ENCODE measurements at regions not wholly inside any gene's neighbourhood (a gene's known extent, or its start where the extent isn't known, plus 50 kb on each side); places are given as distances from the start of the nearest gene placed in this dataset.
A peak's percentile ranks its signal among the peaks of the same experiment; 100 is the strongest.

DNA sequence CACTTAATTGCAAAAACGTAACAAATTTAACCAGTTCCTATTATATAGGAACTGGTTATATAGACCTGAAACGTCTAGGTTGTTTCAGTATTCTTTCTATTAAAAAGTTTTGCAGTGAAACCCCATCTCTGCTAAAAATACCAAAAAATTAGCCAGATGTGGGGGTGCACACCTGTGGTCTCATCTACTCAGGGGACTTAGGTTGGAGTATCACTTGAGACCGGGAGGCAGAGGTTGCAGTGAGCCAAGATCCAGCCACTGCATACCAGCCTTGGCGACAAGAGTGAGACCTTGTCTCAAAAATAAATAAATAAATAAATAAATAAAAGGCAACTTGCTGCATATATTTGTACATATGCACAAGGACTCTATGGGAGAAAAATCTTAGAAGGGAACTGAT, 387.0 kb downstream of the TUSC7 start:
- H3K9ac ChIP-seq (ENCODE audit: low read length): no peak overlapping the region
- no peaks in the 10 kb centered on the region for H3K27me3 ChIP-seq (ENCODE audit: control insufficient read depth, insufficient read depth, low read length)
- no peak overlapping the region for H3K27ac ChIP-seq (ENCODE audit: low read length)
- H3K9me3 ChIP-seq (ENCODE audit: control insufficient read depth, low read depth, low read length): no peaks in the 10 kb centered on the region
- no peaks in the 10 kb centered on the region for H3K36me3 ChIP-seq (ENCODE audit: control insufficient read depth, low read depth, low read length)
- H3K4me3 ChIP-seq (ENCODE audit: low read length): no peak overlapping the region
- H3K4me1 ChIP-seq (ENCODE audit: control insufficient read depth, low read depth, low read length): peaks cover under 1% of the 10 kb centered on the region

- no peaks in the 10 kb centered on the region for H3K4me1 ChIP-seq (ENCODE audit: control insufficient read depth, low read depth, low read length)
- no peaks in the 10 kb centered on the region for H3K27me3 ChIP-seq (ENCODE audit: control insufficient read depth, insufficient read depth, low read length)
- no peaks in the 10 kb centered on the region for H3K9me3 ChIP-seq (ENCODE audit: control insufficient read depth, low read depth, low read length)
- H3K4me3 ChIP-seq (ENCODE audit: low read length): no peak overlapping the region
- no peaks in the 10 kb centered on the region for H3K36me3 ChIP-seq (ENCODE audit: control insufficient read depth, low read depth, low read length)
- H3K9ac ChIP-seq (ENCODE audit: low read length): no peak overlapping the region
- no peak overlapping the region for H3K27ac ChIP-seq (ENCODE audit: low read length)
These were observed 387.8 kb downstream of the TUSC7 start for GRCh38 chr3:117097351-117097750.

DNA sequence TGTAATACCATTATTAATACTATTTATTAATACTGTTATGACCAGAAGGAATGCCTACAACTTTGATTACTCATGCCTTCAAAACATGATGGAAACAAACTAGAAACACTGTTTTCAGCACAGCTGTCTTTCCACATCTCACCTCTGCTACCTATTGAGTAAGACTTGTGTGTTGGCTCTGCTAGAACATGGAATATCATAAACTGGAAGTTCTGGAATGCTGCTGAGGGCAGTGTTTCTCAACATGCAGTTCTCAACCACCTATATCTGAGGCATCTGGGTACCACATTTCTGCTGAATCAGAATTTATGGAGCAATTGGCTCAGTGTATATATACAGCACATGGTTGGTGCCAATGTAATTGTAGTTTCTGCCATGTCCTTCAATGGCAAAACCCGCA, 392.1 kb downstream of the TUSC7 start:
- no peak overlapping the region for H3K9ac ChIP-seq (ENCODE audit: low read length)
- no peak overlapping the region for H3K4me3 ChIP-seq (ENCODE audit: low read length)

GRCh38 chr3:117102426-117102825, 392.8 kb downstream of the TUSC7 start:
- Histone ChIP-seq H3K36me3 (ENCODE audit: control insufficient read depth, low read depth, low read length) (no peaks in the 10 kb centered on the region), H3K9ac (ENCODE audit: low read length) (no peak overlapping the region), H3K27ac (ENCODE audit: low read length) (no peak overlapping the region), H3K4me1 (ENCODE audit: control insufficient read depth, low read depth, low read length) (peaks cover 9% of the 10 kb centered on the region), H3K4me3 (ENCODE audit: low read length) (no peak overlapping the region), H3K9me3 (ENCODE audit: control insufficient read depth, low read depth, low read length) (no peaks in the 10 kb centered on the region), H3K27me3 (ENCODE audit: control insufficient read depth, insufficient read depth, low read length) (no peaks in the 10 kb centered on the region)

More for the DNA sequence above, 392.1 kb downstream of the TUSC7 start:
- Histone ChIP-seq H3K4me1 (ENCODE audit: control insufficient read depth, low read depth, low read length) (peaks cover 9% of the 10 kb centered on the region), H3K36me3 (ENCODE audit: control insufficient read depth, low read depth, low read length) (no peaks in the 10 kb centered on the region), H3K27ac (ENCODE audit: low read length) (no peak overlapping the region), H3K9me3 (ENCODE audit: control insufficient read depth, low read depth, low read length) (no peaks in the 10 kb centered on the region), H3K27me3 (ENCODE audit: control insufficient read depth, insufficient read depth, low read length) (no peaks in the 10 kb centered on the region)

- H3K27me3 ChIP-seq (ENCODE audit: control insufficient read depth, insufficient read depth, low read length): no peaks in the 10 kb centered on the region
- no peak overlapping the region for H3K4me3 ChIP-seq (ENCODE audit: low read length)
- H3K27ac ChIP-seq (ENCODE audit: low read length): no peak overlapping the region
- H3K36me3 ChIP-seq (ENCODE audit: control insufficient read depth, low read depth, low read length): no peaks in the 10 kb centered on the region
- H3K9ac ChIP-seq (ENCODE audit: low read length): no peak overlapping the region
- no peaks in the 10 kb centered on the region for H3K9me3 ChIP-seq (ENCODE audit: control insufficient read depth, low read depth, low read length)
- peaks cover 9% of the 10 kb centered on the region for H3K4me1 ChIP-seq (ENCODE audit: control insufficient read depth, low read depth, low read length)
These were observed 394.1 kb downstream of the TUSC7 start for GRCh38 chr3:117103675-117104074.

- Histone ChIP-seq H3K36me3 (ENCODE audit: control insufficient read depth, low read depth, low read length) (no peaks in the 10 kb centered on the region), H3K27ac (ENCODE audit: low read length) (no peak overlapping the region), H3K4me1 (ENCODE audit: control insufficient read depth, low read depth, low read length) (peaks cover 9% of the 10 kb centered on the region)
These were observed 394.8 kb downstream of the TUSC7 start for GRCh38 chr3:117104381-117104780.

GRCh38 chr3:117104792-117105191, 395.2 kb downstream of the TUSC7 start:
- Histone ChIP-seq H3K4me1 (ENCODE audit: control insufficient read depth, low read depth, low read length) (peaks cover 9% of the 10 kb centered on the region), H3K36me3 (ENCODE audit: control insufficient read depth, low read depth, low read length) (no peaks in the 10 kb centered on the region), H3K27ac (ENCODE audit: low read length) (no peak overlapping the region), H3K9ac (ENCODE audit: low read length) (no peak overlapping the region), H3K4me3 (ENCODE audit: low read length) (no peak overlapping the region), H3K27me3 (ENCODE audit: control insufficient read depth, insufficient read depth, low read length) (no peaks in the 10 kb centered on the region), H3K9me3 (ENCODE audit: control insufficient read depth, low read depth, low read length) (no peaks in the 10 kb centered on the region)

More at GRCh38 chr3:117104381-117104780, 394.8 kb downstream of the TUSC7 start:
- no peak overlapping the region for H3K9ac ChIP-seq (ENCODE audit: low read length)
- H3K9me3 ChIP-seq (ENCODE audit: control insufficient read depth, low read depth, low read length): no peaks in the 10 kb centered on the region
- H3K27me3 ChIP-seq (ENCODE audit: control insufficient read depth, insufficient read depth, low read length): no peaks in the 10 kb centered on the region
- H3K4me3 ChIP-seq (ENCODE audit: low read length): no peak overlapping the region

GRCh38 chr3:117105686-117106085, 396.1 kb downstream of the TUSC7 start:
- Histone ChIP-seq H3K4me1 (ENCODE audit: control insufficient read depth, low read depth, low read length) (peaks cover 9% of the 10 kb centered on the region), H3K27ac (ENCODE audit: low read length) (no peak overlapping the region), H3K9me3 (ENCODE audit: control insufficient read depth, low read depth, low read length) (no peaks in the 10 kb centered on the region), H3K9ac (ENCODE audit: low read length) (no peak overlapping the region), H3K36me3 (ENCODE audit: control insufficient read depth, low read depth, low read length) (no peaks in the 10 kb centered on the region), H3K4me3 (ENCODE audit: low read length) (no peak overlapping the region), H3K27me3 (ENCODE audit: control insufficient read depth, insufficient read depth, low read length) (no peaks in the 10 kb centered on the region)

- H3K27ac ChIP-seq (ENCODE audit: low read length): no peak overlapping the region
- H3K4me3 ChIP-seq (ENCODE audit: low read length): no peak overlapping the region
- no peaks in the 10 kb centered on the region for H3K9me3 ChIP-seq (ENCODE audit: control insufficient read depth, low read depth, low read length)
- H3K27me3 ChIP-seq (ENCODE audit: control insufficient read depth, insufficient read depth, low read length): no peaks in the 10 kb centered on the region
- H3K9ac ChIP-seq (ENCODE audit: low read length): no peak overlapping the region
- peaks cover 9% of the 10 kb centered on the region for H3K4me1 ChIP-seq (ENCODE audit: control insufficient read depth, low read depth, low read length)
- no peaks in the 10 kb centered on the region for H3K36me3 ChIP-seq (ENCODE audit: control insufficient read depth, low read depth, low read length)
These were observed 396.8 kb downstream of the TUSC7 start for GRCh38 chr3:117106396-117106795.

GRCh38 chr3:117107946-117108345, 398.4 kb downstream of the TUSC7 start:
- no peaks in the 10 kb centered on the region for H3K9me3 ChIP-seq (ENCODE audit: control insufficient read depth, low read depth, low read length)
- H3K9ac ChIP-seq (ENCODE audit: low read length): no peak overlapping the region
- H3K4me3 ChIP-seq (ENCODE audit: low read length): no peak overlapping the region
- H3K36me3 ChIP-seq (ENCODE audit: control insufficient read depth, low read depth, low read length): no peaks in the 10 kb centered on the region
- no peaks in the 10 kb centered on the region for H3K27me3 ChIP-seq (ENCODE audit: control insufficient read depth, insufficient read depth, low read length)
- peaks cover 9% of the 10 kb centered on the region for H3K4me1 ChIP-seq (ENCODE audit: control insufficient read depth, low read depth, low read length)
- no peak overlapping the region for H3K27ac ChIP-seq (ENCODE audit: low read length)

DNA sequence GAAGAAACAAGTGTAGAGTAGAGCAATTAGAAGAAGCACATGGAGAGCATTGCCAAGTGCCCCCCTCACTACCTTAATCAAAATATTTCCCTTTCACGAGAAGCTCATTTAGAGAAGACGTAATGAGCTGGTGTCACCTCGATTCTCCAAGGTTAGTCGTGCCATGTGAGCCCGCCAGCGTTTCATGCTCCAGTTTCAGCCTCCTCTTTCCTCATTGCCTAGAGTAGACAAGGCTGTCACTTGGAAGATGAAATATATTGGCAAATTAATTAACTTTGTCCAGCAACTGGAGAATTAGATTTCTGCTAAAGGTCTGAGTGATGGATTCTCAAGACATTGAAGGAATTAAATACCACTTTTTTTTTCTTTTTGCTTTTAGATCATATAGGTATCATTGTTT, 399.6 kb downstream of the TUSC7 start:
- Histone ChIP-seq H3K4me1 (ENCODE audit: control insufficient read depth, low read depth, low read length) (peaks cover 13% of the 10 kb centered on the region), H3K9ac (ENCODE audit: low read length) (no peak overlapping the region), H3K27ac (ENCODE audit: low read length) (no peak overlapping the region), H3K36me3 (ENCODE audit: control insufficient read depth, low read depth, low read length) (no peaks in the 10 kb centered on the region), H3K9me3 (ENCODE audit: control insufficient read depth, low read depth, low read length) (no peaks in the 10 kb centered on the region), H3K4me3 (ENCODE audit: low read length) (no peak overlapping the region), H3K27me3 (ENCODE audit: control insufficient read depth, insufficient read depth, low read length) (no peaks in the 10 kb centered on the region)

DNA sequence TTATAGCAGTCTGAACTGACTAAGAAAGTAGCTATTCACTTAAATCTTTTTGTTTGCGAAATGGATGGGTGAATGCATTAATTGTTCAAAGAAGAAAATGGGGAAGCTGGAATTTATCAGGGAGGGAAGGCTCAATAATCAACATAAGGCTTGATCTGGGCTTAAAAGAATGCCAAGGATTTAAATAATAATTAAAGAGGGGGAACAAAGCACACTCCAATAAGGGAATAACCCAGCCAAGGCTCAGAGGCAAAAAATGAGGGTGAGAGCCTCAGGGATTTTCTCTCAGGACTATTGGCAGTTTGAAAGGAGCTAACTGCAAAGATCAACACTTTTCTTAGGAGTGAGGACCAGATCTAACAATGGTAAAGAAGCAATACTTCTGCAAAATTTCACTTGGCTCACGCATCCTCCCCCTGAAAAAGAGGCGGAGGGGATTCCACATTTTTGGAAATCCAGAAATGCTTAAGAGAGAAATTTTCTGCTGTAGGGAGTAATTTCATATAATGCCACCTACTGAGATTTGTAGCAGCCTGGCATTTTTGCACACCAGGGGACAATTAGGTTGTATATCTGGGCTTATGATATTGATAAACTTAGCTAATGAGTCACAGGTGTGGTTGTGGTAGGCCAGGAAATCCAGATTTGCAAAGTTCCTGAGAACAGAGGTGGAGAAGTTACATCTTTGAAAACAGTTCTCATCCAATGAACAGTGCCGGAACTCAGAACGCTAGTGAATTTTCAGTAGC, 405.1 kb downstream of the TUSC7 start:
- Histone ChIP-seq H3K27ac (ENCODE audit: low read length) (peak overlapping the region; percentile 18), H3K4me1 (ENCODE audit: control insufficient read depth, low read depth, low read length) (peaks cover 34% of the 10 kb centered on the region), H3K9me3 (ENCODE audit: control insufficient read depth, low read depth, low read length) (no peaks in the 10 kb centered on the region), H3K36me3 (ENCODE audit: control insufficient read depth, low read depth, low read length) (no peaks in the 10 kb centered on the region), H3K27me3 (ENCODE audit: control insufficient read depth, insufficient read depth, low read length) (no peaks in the 10 kb centered on the region), H3K4me3 (ENCODE audit: low read length) (no peak overlapping the region), H3K9ac (ENCODE audit: low read length) (no peak overlapping the region)

Measured in iPS-18a (cell line).